HG03039 (cell line): ENCODE measurements at regions not wholly inside any gene's neighbourhood (a gene's known extent, or its start where the extent isn't known, plus 50 kb on each side); places are given as distances from the start of the nearest gene placed in this dataset.

Source experiments
- ATAC-seq: cut with Tn5 transposase; IDR thresholded peaks from one replicate; pipeline ENCODE4 v1.9.1; 2021; ENCODE audit warnings: mild to moderate bottlenecking, moderate library complexity; ENCODE audit not compliant: unreplicated experiment

- ATAC-seq = no peak
Measured at GRCh38 chr6:140320081-140321080, 945.9 kb upstream of the CITED2 start.

DNA sequence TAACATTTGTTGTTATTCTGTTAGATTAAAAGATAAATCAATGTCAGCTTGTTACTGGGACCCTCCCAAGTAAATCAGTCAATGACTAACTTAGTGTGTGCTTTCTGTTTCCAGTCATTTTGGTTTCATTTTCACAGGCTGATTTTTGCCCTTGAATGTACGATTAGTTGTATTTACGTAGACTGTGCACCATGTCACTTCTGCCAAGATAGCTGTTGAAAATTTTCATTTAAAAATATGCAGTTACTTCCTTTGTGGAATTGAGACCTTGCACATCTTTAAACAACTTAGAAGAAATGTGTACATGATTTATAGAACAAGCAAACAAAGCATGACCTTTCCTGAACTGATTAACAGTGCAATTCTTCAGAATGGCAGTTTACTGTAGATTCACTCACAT lies 944.8 kb upstream of the CITED2 start:
- ATAC-seq = peak; percentile 86

- no peak for ATAC-seq
Measured at GRCh38 chr6:140318408-140318807, 944.0 kb upstream of the CITED2 start.

- no peak for ATAC-seq
Measured at GRCh38 chr6:140317950-140318349, 943.5 kb upstream of the CITED2 start.

- no peak for ATAC-seq
Measured at GRCh38 chr6:140316966-140317365, 942.5 kb upstream of the CITED2 start.

GRCh38 chr6:140314682-140315081 lies 940.2 kb upstream of the CITED2 start:
- no peak for ATAC-seq

DNA sequence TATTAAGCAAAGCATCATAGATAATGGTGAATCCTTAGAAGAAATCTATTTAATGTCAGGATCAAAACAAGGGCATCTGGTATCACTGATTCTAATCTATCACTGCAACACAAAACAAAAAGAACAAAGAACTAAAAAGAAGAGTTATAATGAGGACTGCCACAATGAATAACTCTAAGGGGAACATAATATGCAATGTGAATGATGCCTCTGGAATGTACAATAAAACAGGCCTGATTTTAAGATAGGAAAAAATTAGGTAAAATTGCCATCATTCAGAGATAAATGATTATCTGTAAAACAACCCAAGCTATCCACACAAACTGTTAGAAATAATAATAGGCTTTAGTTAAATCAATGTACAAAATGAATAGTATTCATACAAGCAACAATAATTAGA lies 936.7 kb upstream of the CITED2 start:
- no peak for ATAC-seq

DNA sequence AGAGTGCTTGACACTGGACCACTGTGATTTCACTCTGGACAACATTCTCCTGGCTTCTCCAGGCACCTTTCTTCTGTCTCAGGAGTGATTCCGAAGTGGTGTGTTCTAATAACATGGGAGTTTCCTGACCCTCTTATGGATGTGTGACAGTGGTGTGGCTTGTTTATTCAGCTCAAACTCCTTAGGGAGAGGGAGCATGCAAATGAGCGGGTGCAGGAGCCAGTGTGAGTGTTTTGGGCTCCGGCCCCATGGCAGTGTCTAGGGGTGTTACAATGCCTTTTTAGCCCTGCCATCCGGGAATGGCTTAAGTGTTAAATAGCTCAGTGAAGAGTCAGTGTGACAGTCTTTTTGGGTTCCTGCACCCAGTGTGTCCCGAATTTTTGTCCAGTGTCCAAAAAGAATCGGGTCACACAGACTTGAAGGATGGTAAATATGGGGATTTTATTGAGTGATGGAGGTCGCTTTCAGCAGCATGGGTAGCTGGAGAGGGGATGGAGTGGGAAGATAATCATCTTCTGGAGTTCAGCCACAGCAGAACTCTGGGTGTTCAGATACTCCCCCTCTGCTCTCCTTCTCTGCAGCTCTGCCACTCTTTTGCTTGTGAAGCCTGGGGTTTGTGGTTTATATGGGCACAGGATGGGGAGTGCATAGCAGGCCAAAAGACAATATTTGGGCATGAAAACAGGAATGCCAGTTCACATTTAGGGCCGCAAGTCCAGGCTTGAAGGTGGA lies 928.9 kb upstream of the CITED2 start:
- no peak for ATAC-seq

GRCh38 chr6:140300331-140300730 lies 925.9 kb upstream of the CITED2 start:
- no peak for ATAC-seq

GRCh38 chr6:140289186-140289585 lies 914.7 kb upstream of the CITED2 start:
- no peak for ATAC-seq

GRCh38 chr6:140285998-140286690 lies 911.7 kb upstream of the CITED2 start:
- ATAC-seq = no peak

DNA sequence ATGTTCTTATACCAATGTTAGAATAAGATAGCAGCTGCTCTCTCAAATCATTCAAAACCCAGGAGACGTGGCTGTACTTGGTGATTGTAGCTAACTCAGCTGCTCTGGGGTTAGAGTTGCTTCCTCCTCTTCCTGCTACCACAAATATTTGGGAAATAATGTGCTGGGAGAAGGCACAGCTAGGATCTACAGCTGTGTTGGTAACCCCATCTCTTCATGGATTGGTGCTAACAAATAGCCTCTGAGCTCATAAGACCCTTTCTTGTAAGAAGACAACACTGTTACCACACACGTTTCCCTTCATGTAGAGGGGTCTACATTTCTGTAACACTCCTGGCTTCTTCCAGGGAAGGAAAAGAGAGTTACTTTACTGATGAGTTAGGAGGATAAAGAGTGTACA lies 911.0 kb upstream of the CITED2 start:
- no peak for ATAC-seq

- no peak for ATAC-seq
Measured at GRCh38 chr6:140284871-140285270, 910.4 kb upstream of the CITED2 start.

- no peak for ATAC-seq
Measured at GRCh38 chr6:140283197-140283596, 908.7 kb upstream of the CITED2 start.

- ATAC-seq = no peak
Measured at GRCh38 chr6:140281767-140282166, 907.3 kb upstream of the CITED2 start.

DNA sequence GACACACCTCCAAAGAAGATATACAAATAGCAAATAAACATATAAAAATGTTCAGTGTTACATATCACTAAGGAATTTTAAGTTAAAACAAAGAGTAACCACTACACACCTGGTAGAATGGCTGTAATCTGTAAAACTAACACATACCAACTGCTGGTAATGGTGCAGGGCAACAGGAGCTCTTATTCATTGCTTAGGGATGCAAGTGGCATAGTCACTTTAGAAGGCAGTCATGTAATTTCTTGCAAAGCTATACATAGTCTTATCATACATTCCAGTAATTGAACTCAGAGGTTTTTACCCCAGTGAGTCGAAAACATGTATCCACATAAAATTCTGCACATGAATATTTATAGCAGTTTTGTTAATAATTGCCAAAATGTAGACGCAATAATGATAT lies 906.8 kb upstream of the CITED2 start:
- no peak for ATAC-seq

GRCh38 chr6:140276719-140277118 lies 902.3 kb upstream of the CITED2 start:
- ATAC-seq = no peak

DNA sequence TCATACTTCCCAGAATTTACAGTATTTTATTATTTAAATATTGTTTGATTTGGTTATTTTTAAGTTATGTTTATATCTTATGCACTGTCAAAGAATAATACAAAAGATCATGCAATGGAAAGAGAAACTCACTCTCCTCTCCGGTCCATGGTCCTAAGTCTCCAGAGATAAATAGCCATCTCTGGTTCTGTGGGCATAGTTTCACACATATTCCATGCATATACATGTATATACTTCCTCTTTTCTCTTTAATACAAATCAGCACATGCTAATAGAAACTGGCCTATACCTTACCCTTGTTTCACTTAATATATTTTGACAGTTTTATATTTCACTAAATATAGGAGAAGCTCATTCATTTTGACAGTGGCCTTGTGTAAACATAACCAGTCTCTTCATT lies 901.7 kb upstream of the CITED2 start:
- ATAC-seq = no peak

DNA sequence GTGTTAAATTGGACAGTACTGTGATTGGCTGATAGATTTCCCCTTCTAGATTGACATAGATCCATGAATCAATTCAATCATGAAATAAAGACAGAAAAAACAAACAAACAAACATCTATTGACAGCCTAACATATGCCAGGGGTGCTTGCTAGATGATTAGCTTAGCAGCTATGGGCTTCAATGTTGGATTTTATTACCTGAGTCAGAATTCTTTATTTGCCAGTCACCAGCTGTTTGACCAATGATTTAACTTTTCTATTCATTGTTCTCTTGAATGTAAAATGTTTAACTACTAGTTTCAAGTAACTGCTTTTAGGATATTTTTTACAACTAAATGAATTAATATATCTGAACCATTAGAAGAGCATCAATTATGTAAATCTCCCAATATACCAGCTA lies 901.3 kb upstream of the CITED2 start:
- no peak for ATAC-seq

DNA sequence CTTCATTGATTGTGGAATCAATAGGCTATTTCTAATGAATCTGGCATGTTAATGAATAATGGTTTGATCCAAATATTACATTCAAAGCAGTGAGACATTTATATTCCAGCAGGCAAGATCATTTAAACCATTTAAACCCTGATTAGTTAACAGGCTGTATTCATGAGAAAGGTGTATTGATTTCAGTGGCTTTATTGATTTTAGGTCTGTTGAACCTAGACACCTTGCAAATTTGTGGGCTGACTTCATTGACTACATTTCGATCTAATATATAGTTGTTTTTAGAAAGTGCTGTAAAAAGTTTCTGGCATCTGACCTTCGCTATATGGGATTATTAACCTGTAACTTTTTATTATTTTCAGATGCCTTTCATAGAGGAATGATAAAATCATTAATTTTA lies 900.1 kb upstream of the CITED2 start:
- no peak for ATAC-seq

DNA sequence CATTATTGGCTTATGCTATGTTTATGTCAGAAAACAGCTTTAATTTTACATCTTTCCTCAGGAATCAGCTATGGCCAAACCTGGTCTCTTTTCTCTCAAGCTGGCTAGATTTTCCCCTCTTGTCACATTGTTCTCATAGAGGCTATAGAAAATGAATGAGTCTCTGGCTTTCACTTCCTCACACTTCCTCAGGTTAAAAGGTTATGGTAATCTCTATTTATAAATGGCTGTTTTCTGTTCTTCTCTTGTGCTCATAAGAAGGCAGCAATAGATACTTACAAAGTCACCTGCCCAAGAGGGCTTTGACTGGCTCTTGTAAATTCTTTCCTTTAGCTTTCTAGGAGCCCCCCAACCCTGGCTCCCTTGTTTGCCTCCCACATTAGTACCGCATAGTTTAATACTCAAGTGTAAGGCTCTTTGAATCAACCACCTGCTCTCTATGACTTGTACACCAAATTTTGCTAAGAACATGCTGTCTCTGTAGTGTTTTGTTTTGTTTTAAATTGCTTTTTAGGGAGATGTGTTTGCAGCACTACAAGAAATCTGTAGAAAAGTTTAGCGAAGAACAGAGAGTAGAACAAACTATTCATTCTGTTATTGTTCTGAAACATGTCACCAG lies 897.4 kb upstream of the CITED2 start:
- ATAC-seq = peak; percentile 98
